ENCODE measurements at regions not wholly inside any gene's neighbourhood (a gene's known extent, or its start where the extent isn't known, plus 50 kb on each side); places are given as distances from the start of the nearest gene placed in this dataset.
A peak's percentile ranks its signal among the peaks of the same experiment; 100 is the strongest.

- no peak for DNase-seq (ENCODE audit: low read depth)
Measured at GRCh38 chr1:168918860-168919741, 187.4 kb upstream of the ATP1B1 start.

- peak; percentile 6 for DNase-seq (ENCODE audit: low read depth)
Measured at GRCh38 chr1:168920456-168921094, 185.9 kb upstream of the ATP1B1 start.

GRCh38 chr1:168921629-168922028, 184.9 kb upstream of the ATP1B1 start:
- DNase-seq (ENCODE audit: low read depth), result no peak

DNA sequence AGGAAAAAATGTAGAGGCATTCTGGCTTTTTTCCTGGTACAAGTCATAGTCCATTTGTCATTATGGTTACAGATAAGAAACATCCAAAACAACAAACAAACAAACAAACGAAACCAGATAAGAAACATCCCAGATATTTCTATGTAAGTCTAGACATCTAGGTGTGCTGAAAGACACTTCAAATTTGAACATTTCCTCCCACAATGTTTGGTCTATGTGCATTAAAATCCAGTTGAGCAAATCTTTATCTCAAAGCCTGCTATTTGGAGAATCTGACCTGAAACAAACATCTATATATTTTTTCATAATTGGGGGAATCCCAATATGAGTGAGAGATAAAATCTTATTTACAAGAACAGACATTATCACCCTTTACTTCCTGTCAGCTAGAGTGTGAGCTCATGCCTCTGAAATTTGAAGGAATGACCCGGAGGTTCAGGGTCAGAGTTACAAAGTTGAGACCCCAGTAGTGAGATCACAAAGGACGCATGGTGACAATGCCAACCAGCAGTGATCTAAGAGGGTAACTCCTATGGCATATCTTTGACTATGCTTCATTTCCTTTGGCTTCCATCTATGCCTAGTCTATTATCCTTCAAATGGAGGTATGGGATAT, 182.9 kb upstream of the ATP1B1 start:
- DNase-seq (ENCODE audit: low read depth), result no peak

DNA sequence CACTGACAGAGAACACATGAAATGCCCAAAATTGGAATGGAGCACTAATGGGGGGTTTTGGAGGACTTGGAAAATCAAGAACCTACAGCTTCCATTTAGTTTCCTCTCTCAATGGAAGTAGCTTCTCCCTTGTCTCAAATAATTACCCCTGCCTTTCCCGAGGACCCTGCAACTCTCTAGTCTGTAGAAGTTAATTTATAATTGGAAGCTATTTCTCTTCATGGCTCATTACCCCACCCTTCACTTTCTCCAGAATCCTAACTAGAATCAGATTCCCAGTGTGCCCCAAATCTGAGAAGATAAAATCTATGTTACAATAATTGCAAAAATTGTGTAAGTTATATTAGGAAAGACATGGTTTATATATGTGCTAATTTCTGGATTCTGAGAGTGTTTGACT, 181.5 kb upstream of the ATP1B1 start:
- DNase-seq (ENCODE audit: low read depth), result no peak

- no peak for DNase-seq (ENCODE audit: low read depth)
Measured at GRCh38 chr1:168926236-168926635, 180.3 kb upstream of the ATP1B1 start.

DNA sequence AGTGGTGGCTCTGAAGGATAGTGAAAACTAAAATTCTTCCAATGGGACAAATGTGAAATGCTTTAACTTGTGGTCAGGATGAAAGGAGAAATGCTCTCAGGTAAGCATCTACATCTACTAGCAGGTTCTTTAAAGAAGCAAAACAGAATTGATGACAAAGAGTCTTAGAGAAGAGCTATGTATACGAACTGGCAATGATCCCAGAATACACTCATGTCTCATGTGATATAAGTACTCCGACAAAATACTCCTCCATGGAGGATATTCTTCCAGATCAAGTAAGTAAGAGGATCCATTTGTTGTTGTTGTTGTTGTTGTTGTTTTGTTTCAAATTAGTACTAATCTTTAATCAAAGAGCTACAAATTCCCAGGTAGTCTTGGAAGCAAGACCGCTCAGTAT, 174.0 kb upstream of the ATP1B1 start:
- DNase-seq (ENCODE audit: low read depth), result no peak

DNA sequence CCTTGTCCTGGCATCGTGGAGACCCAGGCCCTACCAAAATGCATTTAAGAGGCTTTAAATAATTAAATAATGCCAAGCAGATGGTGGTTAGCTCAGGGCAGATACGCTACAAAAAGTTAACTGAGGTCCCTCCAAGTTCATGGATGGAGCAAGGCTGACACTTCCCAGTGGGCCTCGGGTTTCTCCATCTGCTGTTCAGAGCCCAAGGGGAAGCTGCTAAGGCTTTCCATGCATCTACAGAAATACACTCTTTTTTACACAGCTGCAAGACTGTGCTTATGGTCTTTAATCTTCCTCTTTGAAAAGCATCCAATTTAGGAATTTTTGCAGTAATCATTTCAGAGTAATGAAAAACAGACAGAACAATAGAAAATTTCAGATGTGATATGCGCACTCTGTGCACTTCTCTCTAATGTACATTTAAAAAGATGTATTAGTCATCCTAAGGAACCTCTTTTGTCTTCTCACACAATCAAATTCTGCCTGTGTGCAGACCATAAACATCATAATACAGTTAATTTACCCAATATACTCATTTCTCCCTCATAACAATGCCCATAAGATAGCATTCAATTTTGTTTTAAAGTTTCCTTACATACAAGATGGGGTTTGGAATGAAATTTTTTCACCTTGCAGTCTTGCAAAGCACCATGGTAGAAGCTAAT, 173.2 kb upstream of the ATP1B1 start:
- no peak for DNase-seq (ENCODE audit: low read depth)

GRCh38 chr1:168939110-168939946, 167.2 kb upstream of the ATP1B1 start:
- DNase-seq (ENCODE audit: low read depth), result no peak

GRCh38 chr1:168939947-168940223, 166.6 kb upstream of the ATP1B1 start:
- no peak for DNase-seq (ENCODE audit: low read depth)

GRCh38 chr1:168941640-168942039, 164.8 kb upstream of the ATP1B1 start:
- no peak for DNase-seq (ENCODE audit: low read depth)

GRCh38 chr1:168942165-168942564, 164.3 kb upstream of the ATP1B1 start:
- DNase-seq (ENCODE audit: low read depth), result no peak

DNA sequence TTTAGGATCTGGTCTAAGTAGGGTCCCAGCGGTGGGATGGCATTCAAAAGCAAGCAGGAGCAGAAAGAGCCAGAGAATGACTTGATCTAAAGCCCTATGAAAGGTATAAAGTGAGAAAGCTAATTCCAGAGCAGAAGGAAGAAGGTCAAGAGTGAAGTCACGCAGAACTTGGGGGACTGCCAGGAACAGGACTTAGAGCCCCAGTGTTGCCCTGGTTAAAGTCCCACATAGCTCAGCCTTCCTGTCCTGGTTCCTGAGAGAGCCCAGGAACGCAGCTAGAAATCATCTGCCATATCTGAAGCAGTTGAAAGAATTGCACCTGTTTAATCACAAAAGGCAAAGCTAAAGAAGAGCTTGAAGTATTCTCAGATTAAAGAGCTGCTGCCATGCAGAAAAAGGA, 160.6 kb upstream of the ATP1B1 start:
- no peak for DNase-seq (ENCODE audit: low read depth)

DNA sequence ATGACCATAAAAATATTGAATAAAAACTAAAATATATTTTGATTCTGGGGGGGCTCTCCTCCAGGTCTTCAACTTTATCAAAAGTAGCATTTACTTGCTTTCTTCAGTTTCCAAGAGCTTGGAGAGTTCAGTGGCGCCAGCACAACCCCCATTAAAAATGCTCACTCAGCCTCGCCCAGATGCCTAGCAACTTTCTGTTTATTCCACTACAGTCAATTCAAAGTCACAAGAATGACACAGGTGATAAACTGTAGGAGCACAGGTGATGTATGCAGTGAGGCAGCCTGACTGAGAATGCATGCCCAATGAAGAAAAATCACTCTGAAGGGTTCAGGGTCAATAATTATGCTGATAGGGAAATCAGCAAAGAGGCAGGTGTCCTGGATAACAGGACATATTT, 159.4 kb upstream of the ATP1B1 start:
- DNase-seq (ENCODE audit: low read depth), result no peak

DNA sequence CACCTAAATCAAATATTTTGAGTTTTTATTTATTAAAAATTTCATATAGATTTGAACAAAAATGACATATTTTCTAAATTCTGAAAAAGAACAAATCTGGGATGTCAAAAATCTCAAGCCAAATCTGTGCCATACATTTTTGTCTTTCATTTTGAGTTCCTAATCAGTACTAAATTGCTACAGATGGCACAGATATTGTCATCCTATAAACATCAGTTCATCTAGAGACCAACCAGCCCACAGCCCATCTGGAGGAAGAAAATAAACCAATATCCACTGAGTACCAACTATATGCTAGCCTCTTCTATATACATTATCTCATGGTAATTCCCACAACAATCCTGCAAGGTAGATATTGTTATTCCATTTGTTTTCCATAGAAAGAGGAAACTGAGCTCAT, 156.8 kb upstream of the ATP1B1 start:
- DNase-seq (ENCODE audit: low read depth), result no peak

DNA sequence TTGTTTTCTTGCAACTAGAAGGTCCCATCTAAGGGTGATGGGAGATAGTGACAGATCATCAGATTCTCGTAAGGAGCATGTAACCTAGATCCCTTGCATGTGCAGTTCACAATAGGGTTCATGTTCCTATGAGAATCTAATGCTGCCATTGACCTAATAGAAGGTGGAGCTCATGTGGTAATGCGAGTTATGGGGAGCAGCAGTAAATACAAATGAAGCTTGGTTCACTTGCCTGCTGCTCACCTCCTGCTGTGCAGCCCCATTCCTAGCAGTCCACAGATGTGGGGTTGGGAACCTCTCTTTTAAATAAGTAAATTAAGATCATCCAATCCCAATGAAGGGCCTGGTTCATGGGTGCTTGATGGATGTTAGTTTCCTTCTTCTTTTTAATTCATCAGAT, 148.7 kb upstream of the ATP1B1 start:
- DNase-seq (ENCODE audit: low read depth), result no peak

DNA sequence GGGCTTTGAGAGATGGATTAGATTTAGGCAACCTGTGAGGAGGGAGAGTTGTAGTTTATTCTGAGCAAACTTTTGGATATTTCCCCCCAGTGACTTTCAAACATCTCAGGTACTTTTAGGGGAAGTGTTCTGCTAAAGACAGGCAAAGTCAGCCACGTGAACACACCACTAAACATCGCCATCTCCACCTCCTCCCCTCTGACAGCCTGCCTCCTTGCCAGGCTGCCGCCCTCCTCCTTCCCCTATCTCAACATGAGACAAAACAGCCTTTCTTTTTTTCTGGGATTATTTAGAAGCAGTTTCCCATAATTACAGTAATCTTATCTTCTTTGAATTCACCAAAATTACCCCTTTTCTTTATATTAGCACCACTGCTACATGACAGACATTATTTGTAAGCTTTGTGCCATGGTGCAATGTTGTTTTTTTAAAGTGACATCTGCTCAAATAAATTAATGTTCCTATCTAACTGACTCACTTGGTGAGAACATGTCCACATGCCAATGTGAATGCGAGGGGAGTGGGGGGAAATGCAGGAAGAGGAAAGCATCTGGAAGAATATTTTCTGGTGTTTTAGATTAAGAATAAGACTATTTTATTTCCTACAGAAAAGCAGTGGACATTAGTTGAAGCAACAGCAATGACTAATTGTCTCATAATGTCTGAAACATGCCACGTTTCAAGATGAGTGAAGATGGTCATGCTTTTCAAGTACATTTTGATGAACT, 147.8 kb upstream of the ATP1B1 start:
- no peak for DNase-seq (ENCODE audit: low read depth)

DNA sequence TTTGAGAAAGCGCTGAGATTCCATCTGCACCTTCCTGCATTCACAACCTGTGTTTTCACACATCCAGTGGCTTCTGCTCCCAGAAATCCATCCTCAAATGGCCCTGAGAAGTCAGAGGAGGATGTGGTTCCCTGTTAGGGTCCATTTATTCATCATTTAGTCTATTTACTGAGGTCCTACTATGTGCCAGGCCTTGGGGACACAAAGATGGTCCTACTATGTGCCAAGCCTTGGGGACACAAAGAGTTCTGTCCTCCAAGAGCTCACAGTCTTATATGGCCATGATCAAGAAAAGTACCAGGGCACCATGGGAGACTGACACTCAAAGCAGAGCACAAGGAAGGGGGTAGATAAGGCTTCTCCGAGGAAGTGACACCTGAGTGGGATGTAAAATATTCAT, 147.1 kb upstream of the ATP1B1 start:
- no peak for DNase-seq (ENCODE audit: low read depth)

- DNase-seq (ENCODE audit: low read depth), result no peak
Measured at GRCh38 chr1:168960114-168960513, 146.4 kb upstream of the ATP1B1 start.

- no peak for DNase-seq (ENCODE audit: low read depth)
Measured at GRCh38 chr1:168960595-168960994, 145.9 kb upstream of the ATP1B1 start.

DNA sequence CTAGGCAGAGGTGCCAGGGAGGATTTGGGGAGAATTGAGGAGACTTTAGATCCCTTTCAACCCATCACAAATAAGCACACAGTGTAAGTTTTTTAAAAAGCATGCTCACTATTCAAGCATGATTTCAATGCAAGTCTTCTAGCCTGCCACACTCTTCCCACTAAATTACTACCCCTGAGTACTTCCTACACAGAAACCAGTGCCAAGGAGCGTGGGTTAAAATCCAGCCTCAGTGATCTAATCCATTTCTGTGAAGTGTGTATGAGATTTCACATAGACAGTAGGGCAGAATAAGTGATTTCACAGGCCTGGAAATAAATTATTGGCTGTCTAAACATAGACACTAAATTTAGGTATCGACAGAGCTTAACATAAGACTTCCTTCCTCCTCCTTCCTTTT, 142.9 kb upstream of the ATP1B1 start:
- no peak for DNase-seq (ENCODE audit: low read depth)
